ENCODE measurements at regions not wholly inside any gene's neighbourhood (a gene's known extent, or its start where the extent isn't known, plus 50 kb on each side); places are given as distances from the start of the nearest gene placed in this dataset.
"Not testable (repeated sequence)": the region's sequence is repeated elsewhere in the genome, so short reads cannot be mapped to it uniquely, and the experiment has no call there.

DNA sequence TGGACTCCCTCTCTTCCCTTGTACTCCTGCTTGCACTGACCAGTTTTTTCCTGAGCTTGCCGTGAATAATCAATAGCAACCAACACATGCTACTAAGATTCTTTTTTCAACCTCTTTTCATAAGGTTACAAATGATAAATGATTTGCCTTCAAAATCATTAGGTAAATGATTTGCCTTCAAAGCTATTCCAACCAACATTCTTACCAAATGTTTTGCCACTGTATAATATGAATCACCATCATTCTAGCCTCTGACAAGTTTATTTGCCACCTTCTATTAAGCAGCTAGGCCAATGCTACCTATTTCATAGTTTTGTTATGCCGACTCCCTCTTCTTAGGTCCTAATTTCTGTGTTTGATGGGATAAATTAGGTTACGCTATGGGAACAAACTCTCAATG, 385.1 kb downstream of the DTWD2 start:
- DNase-seq, result no peak

GRCh38 chr5:118598311-118598710, 390.0 kb downstream of the DTWD2 start:
- DNase-seq, result no peak

DNA sequence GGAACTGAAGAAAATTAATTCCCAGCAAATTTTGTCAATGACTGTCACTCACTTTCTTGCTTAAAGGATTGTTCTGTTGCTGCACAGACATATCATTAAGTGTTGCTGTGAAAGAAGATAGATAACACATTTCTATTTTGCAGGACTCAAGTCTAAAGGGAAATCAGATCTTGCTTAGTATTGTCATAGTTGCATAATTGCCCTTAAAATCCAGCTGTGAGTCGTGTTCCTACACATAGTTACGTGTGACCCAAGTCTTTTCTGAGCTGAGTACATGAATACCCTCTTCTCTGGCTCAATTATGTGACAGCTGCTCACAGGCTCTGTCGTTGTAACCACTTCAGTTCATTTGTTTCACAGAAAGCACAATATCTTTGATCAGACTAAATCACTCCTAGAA, 390.8 kb downstream of the DTWD2 start:
- DNase-seq, result no peak

GRCh38 chr5:118596255-118596654, 392.1 kb downstream of the DTWD2 start:
- DNase-seq, result no peak

DNA sequence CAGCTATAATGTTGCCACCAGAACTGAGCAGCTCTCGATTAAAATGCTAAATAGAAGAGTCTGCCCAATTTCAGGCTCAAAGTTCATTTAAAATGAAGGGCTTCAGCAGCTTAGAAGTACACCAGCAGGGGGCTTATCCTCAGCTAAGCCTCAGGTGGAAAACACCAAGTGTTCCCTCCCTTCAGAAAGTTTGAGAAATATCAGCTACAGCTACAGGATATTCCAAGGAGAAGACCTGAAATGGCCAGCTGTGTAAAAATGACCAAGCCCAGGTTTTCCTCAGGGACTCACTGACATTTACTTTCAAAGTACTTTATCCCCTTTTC, 395.4 kb downstream of the DTWD2 start:
- DNase-seq, result no peak

- DNase-seq, result no peak
These were observed 395.9 kb downstream of the DTWD2 start for GRCh38 chr5:118592229-118593002.

DNA sequence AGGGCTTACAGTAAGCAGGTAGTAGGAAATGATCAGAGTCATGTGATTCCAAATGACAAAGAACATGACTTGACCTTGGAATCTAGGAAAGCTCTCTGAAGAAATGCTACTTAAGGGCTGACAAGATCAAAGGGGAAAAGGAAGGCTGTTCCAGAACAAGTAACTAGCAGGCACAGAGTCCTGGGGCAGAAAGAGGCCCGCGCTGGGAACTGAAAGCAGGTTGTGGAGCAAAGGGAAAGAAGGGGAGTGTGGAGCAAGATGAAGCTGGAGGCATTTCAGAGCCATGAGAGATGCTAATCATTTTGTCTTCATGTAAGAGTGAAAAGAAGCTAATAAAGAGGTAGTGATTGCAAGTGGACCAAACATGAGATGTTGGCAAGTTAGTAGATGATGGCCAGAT, 397.5 kb downstream of the DTWD2 start:
- no peak for DNase-seq

DNA sequence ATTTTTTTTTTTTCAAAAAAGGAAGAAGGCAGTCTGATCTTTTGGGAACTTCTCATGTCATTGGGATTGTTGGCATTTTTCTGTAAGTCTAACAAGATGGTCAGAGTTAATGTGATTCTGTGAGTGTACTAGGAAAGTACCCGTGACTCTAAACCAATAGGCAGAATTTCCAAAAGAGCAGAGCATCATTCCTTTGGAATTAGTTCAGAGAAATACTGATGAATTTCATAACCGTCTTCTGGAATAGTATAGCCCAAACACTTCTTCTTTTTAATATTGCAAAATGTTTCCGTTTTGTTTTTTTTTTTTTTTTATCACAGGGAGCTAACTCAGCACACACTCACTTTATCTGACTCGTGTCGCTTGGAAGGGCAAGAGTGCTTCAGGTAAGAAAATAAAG, 407.4 kb downstream of the DTWD2 start:
- no peak for DNase-seq

DNA sequence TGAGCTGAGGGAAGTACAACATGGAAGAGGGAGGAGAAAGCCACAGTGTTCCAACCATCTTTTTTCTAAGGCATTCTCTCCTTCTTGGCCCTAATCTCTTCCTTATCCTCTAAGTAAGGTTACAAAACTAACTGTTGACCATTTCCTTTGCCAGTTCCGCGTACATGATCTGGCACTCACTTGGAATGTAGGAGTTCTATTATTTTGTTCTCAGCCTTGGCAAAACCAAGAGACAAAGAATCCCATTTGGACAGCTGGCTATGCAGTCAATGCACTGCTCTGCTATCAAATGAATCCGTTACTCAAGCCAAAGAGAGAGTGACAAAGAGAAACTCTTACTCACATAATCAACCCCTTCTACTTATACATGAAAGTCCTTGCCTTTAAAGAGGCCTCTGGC, 410.3 kb downstream of the DTWD2 start:
- DNase-seq, result no peak

DNA sequence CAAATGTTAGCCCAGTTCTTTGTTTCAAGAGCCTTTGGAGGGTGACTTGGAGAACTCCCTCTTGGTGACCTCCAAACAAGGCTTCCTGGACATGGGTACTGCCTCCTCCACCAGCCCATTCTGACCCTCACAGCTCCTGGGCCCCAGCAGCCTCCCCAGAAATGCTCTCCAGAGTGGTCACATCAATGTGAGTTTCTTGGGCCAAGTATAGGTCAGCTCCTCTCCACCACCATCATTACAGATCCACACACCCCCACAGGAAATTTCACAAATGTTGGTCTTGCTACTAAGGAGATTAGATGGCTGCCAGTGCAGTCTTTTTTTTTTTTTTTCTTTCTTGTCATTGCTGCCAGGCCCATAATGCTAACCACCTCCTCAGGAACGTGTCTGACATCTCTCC, 410.7 kb downstream of the DTWD2 start:
- DNase-seq, result no peak

- DNase-seq, result not testable (repeated sequence)
These were observed 418.1 kb downstream of the DTWD2 start for GRCh38 chr5:118570276-118570675.

- DNase-seq, result not testable (repeated sequence)
These were observed 418.8 kb downstream of the DTWD2 start for GRCh38 chr5:118569596-118569995.

GRCh38 chr5:118565335-118565971, 422.9 kb downstream of the DTWD2 start:
- no peak for DNase-seq

DNA sequence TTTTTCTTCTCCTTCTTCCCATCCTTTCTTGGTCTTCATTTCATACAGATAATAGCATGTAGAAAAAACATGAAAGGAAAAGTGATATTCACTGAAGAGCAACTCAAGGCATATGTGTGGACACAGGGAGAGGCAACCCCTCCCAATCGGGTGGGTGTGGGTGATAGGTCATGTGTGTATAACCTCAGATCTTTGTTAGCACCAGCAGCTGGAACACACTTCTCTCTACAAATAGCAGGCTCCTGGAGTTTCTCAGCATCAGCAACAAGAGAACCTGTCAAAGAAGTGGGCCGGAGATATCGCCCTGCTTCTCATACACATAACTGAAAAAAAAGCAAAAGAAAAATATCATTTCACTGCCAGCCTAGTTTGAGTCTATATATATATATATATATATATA, 426.4 kb downstream of the DTWD2 start:
- DNase-seq, result no peak

GRCh38 chr5:118561235-118561634, 427.1 kb downstream of the DTWD2 start:
- DNase-seq, result no peak

DNA sequence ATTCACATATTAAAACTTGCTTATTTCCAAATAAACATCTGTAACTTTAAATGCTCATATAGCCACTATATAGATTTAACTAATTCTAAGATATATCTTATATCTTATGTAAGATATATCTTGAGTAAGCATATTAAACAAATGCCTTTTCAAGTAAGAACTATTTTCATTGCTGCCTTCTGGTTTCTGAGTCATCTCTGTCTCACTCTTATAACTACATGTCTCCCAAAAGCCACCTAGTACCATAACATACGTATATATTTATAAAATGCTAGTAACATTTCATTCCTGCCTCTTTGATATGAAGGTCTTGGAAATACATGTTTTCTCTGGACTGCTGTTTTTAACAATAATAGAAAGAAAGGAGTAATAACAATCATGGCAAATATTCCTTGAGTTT, 429.5 kb downstream of the DTWD2 start:
- no peak for DNase-seq

GRCh38 chr5:118557251-118557661, 431.1 kb downstream of the DTWD2 start:
- DNase-seq, result no peak

- DNase-seq, result no peak
These were observed 431.6 kb downstream of the DTWD2 start for GRCh38 chr5:118556792-118557191.

DNA sequence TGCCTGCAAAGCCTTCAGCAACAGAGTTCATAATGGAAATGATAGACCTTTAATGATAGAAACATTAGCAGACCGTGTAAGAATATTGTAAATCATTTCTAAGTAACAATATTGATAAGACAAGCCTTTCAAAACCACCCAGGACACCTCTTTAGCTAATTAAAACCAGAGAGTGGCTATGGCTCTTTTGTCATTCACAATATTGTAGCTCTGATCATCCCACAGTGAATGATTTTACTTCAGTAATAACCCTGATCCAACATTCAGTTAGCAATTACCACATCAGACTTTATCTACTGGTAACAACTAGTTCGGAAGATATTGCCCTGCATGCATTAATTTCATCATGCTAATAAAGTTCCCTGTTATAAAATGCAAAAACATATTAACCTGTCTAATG, 432.6 kb downstream of the DTWD2 start:
- no peak for DNase-seq

DNA sequence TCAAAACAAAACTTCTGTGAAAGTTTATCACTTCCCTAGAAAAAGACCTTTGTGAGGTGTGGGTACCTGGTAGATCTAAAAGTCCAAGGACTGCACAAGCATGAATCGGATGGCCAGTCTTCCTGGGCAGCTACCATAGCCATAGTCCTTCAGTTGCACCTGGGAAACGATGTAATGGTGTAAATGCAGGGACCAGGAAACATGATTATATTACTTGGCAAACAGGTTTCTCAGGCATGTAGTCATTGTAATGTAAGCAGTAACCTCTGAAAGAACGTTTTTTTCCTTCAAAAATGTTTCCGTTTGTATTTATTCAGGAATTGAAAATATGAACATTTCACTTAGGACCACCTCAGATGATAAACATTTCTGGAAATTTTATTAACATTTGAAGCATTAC, 433.4 kb downstream of the DTWD2 start:
- no peak for DNase-seq

DNA sequence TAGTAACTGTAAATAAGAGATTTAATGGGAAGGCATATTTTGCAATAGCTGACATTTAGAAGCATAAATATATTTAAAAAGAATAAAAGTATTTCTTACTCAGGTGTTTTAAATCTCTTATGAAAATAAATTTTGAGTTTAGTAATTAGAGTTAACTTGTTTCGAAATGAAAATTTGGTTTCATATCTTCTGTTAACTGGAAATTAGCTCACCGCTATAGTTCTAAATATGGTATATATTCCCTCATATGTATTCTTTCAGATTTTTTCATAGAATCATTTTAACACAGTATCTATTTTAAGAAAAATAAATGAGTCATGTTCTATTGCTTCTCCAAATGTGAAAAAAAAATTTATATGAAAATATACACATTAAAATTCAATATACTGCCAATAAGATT, 434.1 kb downstream of the DTWD2 start:
- DNase-seq, result no peak

DNA sequence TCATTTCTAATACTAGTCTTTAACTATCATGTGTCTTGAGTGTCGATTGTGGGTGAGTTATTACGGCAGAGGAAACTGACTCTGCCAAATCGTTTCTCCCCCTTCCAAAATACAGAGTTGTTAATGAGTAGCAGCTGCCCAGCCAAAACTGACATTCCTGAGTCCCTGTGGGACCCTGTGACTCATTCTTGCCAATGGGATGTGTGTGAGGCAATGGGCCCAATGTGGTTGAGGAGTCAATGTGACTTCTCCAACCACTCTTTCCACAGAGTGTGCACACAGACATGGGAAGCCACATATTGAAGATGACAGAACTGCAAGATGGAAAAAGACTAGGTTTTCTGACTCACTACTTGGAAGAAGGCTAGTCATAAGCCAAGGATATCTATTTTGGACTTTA, 434.7 kb downstream of the DTWD2 start:
- DNase-seq, result no peak

- DNase-seq, result no peak
These were observed 435.5 kb downstream of the DTWD2 start for GRCh38 chr5:118552731-118553360.

DNA sequence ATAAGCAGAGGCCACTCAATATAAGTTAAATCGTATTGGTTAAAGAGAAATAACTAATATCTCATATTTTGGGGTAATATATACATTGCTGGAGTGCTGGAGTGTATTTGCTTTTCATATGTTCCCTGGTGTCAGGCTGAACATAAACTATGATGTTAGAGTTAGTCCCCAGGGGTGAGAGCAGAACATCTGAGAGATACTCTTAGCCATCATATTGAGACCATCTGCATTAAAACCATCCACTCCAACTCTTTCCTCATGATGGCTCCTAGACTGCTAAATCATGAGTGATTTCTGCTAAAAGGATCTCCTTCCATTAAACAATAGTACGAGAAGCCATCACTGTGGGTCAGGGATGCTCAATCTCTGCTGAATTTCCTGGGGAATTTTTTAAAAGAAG, 436.2 kb downstream of the DTWD2 start:
- no peak for DNase-seq

GRCh38 chr5:118551716-118552115, 436.6 kb downstream of the DTWD2 start:
- DNase-seq, result no peak
